ENCODE measurements at regions not wholly inside any gene's neighbourhood (a gene's known extent, or its start where the extent isn't known, plus 50 kb on each side); places are given as distances from the start of the nearest gene placed in this dataset.
A peak's percentile ranks its signal among the peaks of the same experiment; 100 is the strongest.

DNA sequence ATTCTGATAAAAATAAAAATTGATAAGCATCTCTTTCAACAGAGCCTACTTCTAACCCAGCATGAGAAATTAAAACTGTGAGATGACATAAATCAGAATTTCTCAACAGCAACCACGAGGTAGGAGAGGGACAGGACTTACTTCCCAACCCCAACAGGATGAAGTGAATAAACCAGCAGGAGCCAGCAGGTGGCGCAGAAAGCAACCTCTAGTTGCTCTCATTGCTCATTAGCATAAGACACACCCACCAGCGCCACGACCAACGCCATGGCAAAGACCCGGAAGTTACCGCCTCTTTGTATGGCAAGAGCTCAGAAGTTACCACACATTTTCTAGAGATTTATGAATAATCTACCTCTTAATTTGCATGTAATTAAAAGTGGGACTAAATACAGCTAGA, 189.4 kb upstream of the CDH8 start:
- DNase-seq, result peak; percentile 66
- Histone ChIP-seq H3K9ac (ENCODE audit: low read depth in 2 of 2, low read length in 2 of 2) (no peak overlapping the region), H3K4me1 (no peaks in the 10 kb centered on the region), H3K27ac (no peak overlapping the region), H3K9me3 (no peaks in the 10 kb centered on the region), H3K36me3 (no peaks in the 10 kb centered on the region), H3K4me3 (no peak overlapping the region), H3K27me3 (no peaks in the 10 kb centered on the region)
- intact Hi-C loops (cut with DNase I), result loop anchor here (10.0 kb wide), 1 partner anchor 1069 kb away; no protein-coding TSS in a partner anchor
- TF ChIP-seq, protein P1, sequence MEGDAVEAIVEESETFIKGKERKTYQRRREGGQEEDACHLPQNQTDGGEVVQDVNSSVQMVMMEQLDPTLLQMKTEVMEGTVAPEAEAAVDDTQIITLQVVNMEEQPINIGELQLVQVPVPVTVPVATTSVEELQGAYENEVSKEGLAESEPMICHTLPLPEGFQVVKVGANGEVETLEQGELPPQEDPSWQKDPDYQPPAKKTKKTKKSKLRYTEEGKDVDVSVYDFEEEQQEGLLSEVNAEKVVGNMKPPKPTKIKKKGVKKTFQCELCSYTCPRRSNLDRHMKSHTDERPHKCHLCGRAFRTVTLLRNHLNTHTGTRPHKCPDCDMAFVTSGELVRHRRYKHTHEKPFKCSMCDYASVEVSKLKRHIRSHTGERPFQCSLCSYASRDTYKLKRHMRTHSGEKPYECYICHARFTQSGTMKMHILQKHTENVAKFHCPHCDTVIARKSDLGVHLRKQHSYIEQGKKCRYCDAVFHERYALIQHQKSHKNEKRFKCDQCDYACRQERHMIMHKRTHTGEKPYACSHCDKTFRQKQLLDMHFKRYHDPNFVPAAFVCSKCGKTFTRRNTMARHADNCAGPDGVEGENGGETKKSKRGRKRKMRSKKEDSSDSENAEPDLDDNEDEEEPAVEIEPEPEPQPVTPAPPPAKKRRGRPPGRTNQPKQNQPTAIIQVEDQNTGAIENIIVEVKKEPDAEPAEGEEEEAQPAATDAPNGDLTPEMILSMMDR (IDR thresholded peaks at IDR 0.05), result no peak

DNA sequence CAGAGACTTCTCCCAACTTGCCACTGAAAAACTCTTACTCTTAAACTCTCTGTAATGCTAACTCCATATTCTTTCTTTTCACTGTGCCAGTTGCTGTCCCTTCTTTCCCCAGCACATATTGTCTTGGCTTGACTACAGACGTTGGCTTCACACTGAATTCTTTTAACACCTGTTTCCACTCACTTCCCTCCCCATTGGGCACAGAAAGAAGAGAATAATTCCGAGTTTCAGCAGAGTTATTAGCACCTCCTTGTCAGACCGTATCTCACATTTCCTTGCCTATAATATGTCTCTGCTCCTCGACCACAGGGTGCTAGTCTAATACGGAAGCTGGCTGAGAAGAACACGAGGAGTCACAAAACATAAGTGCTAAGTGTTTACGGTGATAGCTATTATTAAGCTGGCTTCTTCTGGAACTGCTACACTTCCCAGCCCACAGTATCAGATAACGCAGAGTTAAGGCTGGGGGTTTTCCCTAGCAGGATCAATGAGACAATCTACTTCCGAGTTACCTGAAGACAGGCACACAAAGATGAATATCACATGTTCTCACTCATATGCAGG, 188.5 kb upstream of the CDH8 start:
- Histone ChIP-seq H3K4me3 (no peak overlapping the region), H3K9me3 (no peaks in the 10 kb centered on the region), H3K4me1 (no peaks in the 10 kb centered on the region), H3K27ac (no peak overlapping the region), H3K36me3 (no peaks in the 10 kb centered on the region), H3K27me3 (no peaks in the 10 kb centered on the region), H3K9ac (ENCODE audit: low read depth in 2 of 2, low read length in 2 of 2) (no peak overlapping the region)
- intact Hi-C loops (cut with DNase I), result loop anchor here (10.0 kb wide), 1 partner anchor 1070 kb away; no protein-coding TSS in a partner anchor
- no peak for DNase-seq
- TF ChIP-seq, protein P1 (IDR thresholded peaks at IDR 0.05), result no peak

DNA sequence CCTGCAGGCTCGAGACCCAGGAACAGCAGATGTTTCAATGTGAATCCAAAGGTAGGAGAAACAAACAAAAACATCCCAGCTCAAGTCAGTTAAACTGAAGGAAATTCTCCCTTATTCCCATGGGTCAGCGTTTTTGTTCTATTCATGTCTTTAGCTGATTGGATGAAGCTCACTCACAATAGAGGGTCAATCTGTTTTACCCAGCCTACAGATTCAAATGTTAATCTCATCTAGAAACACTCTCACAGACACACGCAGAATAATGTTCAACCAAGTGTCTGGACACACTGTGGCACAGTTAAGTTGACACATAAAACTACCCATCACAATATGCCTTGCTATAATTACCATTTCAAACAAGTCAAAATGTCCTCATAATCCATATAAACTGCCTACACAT, 180.6 kb upstream of the CDH8 start:
- Histone ChIP-seq H3K27me3 (no peaks in the 10 kb centered on the region), H3K9me3 (no peaks in the 10 kb centered on the region), H3K36me3 (no peaks in the 10 kb centered on the region), H3K4me3 (no peak overlapping the region), H3K4me1 (no peaks in the 10 kb centered on the region), H3K9ac (ENCODE audit: low read depth in 2 of 2, low read length in 2 of 2) (no peak overlapping the region), H3K27ac (no peak overlapping the region)
- TF ChIP-seq, protein P1 (IDR thresholded peaks at IDR 0.05), result no peak
- no peak for DNase-seq
- intact Hi-C loops (cut with DNase I), result no loop called here

DNA sequence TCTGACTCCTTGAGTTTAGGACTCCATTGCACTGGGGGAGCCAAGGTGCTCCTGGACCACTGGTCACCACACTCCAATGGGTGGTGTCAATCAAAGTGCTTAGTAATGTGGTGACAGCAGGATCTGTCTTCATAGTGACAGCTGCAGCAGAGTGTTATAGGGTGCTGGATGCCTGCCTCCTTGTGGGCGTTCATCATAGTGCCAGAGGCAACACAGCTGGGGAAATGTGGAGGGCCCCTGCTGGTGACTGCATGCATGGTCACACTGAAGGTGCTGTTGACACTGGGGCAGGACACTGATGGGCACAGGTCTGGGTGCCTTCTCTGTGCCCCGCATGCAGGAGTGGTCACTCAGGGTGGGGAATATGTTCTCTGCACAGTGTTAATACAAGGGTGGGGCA, 177.5 kb upstream of the CDH8 start:
- DNase-seq, result no peak
- TF ChIP-seq, protein P1 (IDR thresholded peaks at IDR 0.05), result no peak

DNA sequence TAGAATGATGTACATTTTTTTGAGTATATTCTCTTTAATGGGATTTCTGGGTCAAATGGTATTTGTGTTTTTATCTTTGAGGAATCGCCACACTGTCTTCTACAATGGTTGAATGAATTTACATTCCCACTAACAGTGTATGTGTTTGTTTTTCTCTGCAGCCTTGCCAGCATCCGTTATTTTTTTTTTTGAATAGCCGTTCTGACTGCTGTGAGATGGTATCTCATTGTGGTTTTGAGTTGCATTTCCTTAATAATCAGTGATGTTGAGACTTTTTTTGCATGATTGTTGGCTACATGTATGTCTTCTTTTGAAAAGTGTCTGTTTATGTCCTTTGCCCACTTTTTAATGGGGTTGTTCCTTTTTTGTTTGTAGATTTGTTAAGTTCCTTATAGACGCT, 172.7 kb upstream of the CDH8 start:
- no peak overlapping the region for H3K4me3 ChIP-seq
- intact Hi-C loops (cut with DNase I), result no loop called here
- H3K4me1 ChIP-seq, result no peaks in the 10 kb centered on the region
- no peak overlapping the region for H3K9ac ChIP-seq (ENCODE audit: low read depth in 2 of 2, low read length in 2 of 2)
- H3K27me3 ChIP-seq, result no peaks in the 10 kb centered on the region
- H3K9me3 ChIP-seq, result no peaks in the 10 kb centered on the region
- H3K36me3 ChIP-seq, result no peaks in the 10 kb centered on the region
- TF ChIP-seq, protein P1 (IDR thresholded peaks at IDR 0.05), result no peak
- no peak overlapping the region for H3K27ac ChIP-seq
- no peak for DNase-seq

More for the DNA sequence above, 177.5 kb upstream of the CDH8 start:
- H3K4me1 ChIP-seq, result no peaks in the 10 kb centered on the region
- no peak overlapping the region for H3K27ac ChIP-seq
- no peaks in the 10 kb centered on the region for H3K36me3 ChIP-seq
- no peak overlapping the region for H3K4me3 ChIP-seq
- intact Hi-C loops (cut with DNase I), result no loop called here
- H3K9me3 ChIP-seq, result no peaks in the 10 kb centered on the region
- H3K27me3 ChIP-seq, result no peaks in the 10 kb centered on the region
- H3K9ac ChIP-seq (ENCODE audit: low read depth in 2 of 2, low read length in 2 of 2), result no peak overlapping the region

All from colonic mucosa (tissue), 4 donors.